H1 (cell line): ENCODE measurements at regions not wholly inside any gene's neighbourhood (a gene's known extent, or its start where the extent isn't known, plus 50 kb on each side); places are given as distances from the start of the nearest gene placed in this dataset.

Experiments used
- CTCF ChIA-PET: fragments of 300-600 bp; sonication (Branson Sonifier 250); formaldehyde crosslinking; loops from one replicate; lab custom pipeline; 2021; ENCODE audit not compliant: partially characterized antibody; lab: Charles Lee
- POLR2A ChIA-PET: fragments of 300-600 bp; sonication (Branson Sonifier 250); formaldehyde crosslinking; loops from one replicate; lab custom pipeline; 2021; ENCODE audit warnings: inconsistent platforms; ENCODE audit not compliant: partially characterized antibody; lab: Charles Lee
- DNase-seq, 2 experiments: peaks; one replicate each; pipeline versions ENCODE4 v3.0.0 to v3.0.0-alpha.2; 2010 to 2022; ENCODE audit warnings: low spot score in 2 of 2, low read depth in 1 of 2, mixed read lengths in 1 of 2
- FAIRE-seq: peaks from 2 replicates; lab custom pipeline; 2011; peaks lifted over from hg19 to GRCh38; lab: Jason Lieb, UNC
- H2AFZ ChIP-seq: 2 replicates; pipeline ENCODE4 v1.8.1; 2012; ENCODE audit warnings: low read length, inconsistent platforms
- H2AK5ac ChIP-seq: 2 replicates; pipeline ENCODE4 v1.6.1; 2013; ENCODE audit warnings: low read depth, low read length
- H2BK120ac ChIP-seq: replicated peaks from 2 replicates; pipeline ENCODE3; 2013; ENCODE audit warnings: low read depth, low read length, inconsistent platforms
- H2BK12ac ChIP-seq: 2 replicates; pipeline ENCODE4 v1.6.1; 2013; ENCODE audit warnings: low read depth, low read length
- H2BK15ac ChIP-seq: 2 replicates; pipeline ENCODE4 v1.6.1; 2013; ENCODE audit warnings: low read length
- H2BK20ac ChIP-seq: 2 replicates; pipeline ENCODE4 v1.6.1; 2013; ENCODE audit warnings: low read length
- H2BK5ac ChIP-seq: 2 replicates; pipeline ENCODE4 v1.6.1; 2013; ENCODE audit warnings: low read depth, low read length
- H3K14ac ChIP-seq: 2 replicates; pipeline ENCODE4 v1.6.1; 2013; ENCODE audit warnings: inconsistent platforms; ENCODE audit not compliant: insufficient read length
- H3K18ac ChIP-seq: 2 replicates; pipeline ENCODE4 v1.6.1; 2013; ENCODE audit warnings: low read length; ENCODE audit errors: extremely low read depth
- H3K23ac ChIP-seq: 2 replicates; pipeline ENCODE4 v1.6.1; 2013; ENCODE audit warnings: inconsistent platforms; ENCODE audit not compliant: insufficient read length
- H3K23me2 ChIP-seq: 2 replicates; pipeline ENCODE4 v1.6.1; 2013; ENCODE audit warnings: low read depth, low read length
- H3K27ac ChIP-seq: 2 replicates; pipeline ENCODE4 v1.6.1; 2011; ENCODE audit warnings: low read depth, low read length, inconsistent platforms
- H3K27me3 ChIP-seq, 4 experiments: replicated peaks in 1 of 4; 1 replicate in 1 of 4; 2 replicates in 3 of 4; pipeline versions ENCODE4 v1.6.1 to v1.8.1; 2011 to 2013; ENCODE audit warnings: low read length in 3 of 4, mild to moderate bottlenecking in 3 of 4, inconsistent platforms in 2 of 4, mixed read lengths in 2 of 4, moderate library complexity in 1 of 4; ENCODE audit not compliant: control insufficient read depth in 3 of 4, insufficient read depth in 3 of 4; ENCODE audit errors: extremely low read depth in 1 of 4
- H3K36me3 ChIP-seq, 4 experiments: 2 replicates each; pipeline versions ENCODE4 v1.6.1 to v1.8.1; 2011 to 2013; ENCODE audit warnings: mild to moderate bottlenecking in 4 of 4, low read length in 3 of 4, moderate library complexity in 2 of 4, control low read depth in 1 of 4, inconsistent platforms in 1 of 4; ENCODE audit not compliant: insufficient read depth in 4 of 4, control insufficient read depth in 2 of 4
- H3K4ac ChIP-seq: replicated peaks from 2 replicates; pipeline ENCODE3; 2013; ENCODE audit warnings: low read length, low read depth, mixed read lengths, inconsistent platforms; ENCODE audit not compliant: insufficient read length
- H3K4me1 ChIP-seq, 4 experiments: replicated peaks in 1 of 4; 1 replicate in 1 of 4; 2 replicates in 3 of 4; pipeline versions ENCODE4 v1.6.1 to v1.8.1; 2011 to 2013; ENCODE audit warnings: low read length in 3 of 4, inconsistent platforms in 2 of 4, mixed read lengths in 1 of 4; ENCODE audit not compliant: insufficient read depth in 4 of 4, control insufficient read depth in 3 of 4
- H3K4me2 ChIP-seq, 2 experiments: 2 replicates each; pipeline versions ENCODE4 v1.6.1 to v1.8.1; 2011 to 2013; ENCODE audit warnings: low read depth in 2 of 2, low read length in 2 of 2, control low read depth in 1 of 2, inconsistent platforms in 1 of 2, mild to moderate bottlenecking in 1 of 2; ENCODE audit not compliant: insufficient read depth in 1 of 2
- H3K4me3 ChIP-seq, 4 experiments: fragments of 200-600, 300-600 bp in 1 of 4; sonication (generic), shearing (Covaris generic), sonication (Bioruptor Twin) in 1 of 4; 2 replicates each; pipeline versions ENCODE4 v1.5.1 to v1.8.1; 2011 to 2016; ENCODE audit warnings: low read length in 4 of 4, low read depth in 3 of 4, control low read depth in 2 of 4, inconsistent platforms in 2 of 4, mild to moderate bottlenecking in 2 of 4, mixed read lengths in 1 of 4, moderate library complexity in 1 of 4; ENCODE audit not compliant: insufficient read depth in 2 of 4; ENCODE audit errors: extremely low read depth in 1 of 4
- H3K56ac ChIP-seq: replicated peaks from 2 replicates; pipeline ENCODE3; 2013; ENCODE audit warnings: low read depth, mild to moderate bottlenecking, mixed read lengths, low read length, inconsistent platforms; ENCODE audit not compliant: insufficient read length
- H3K79me1 ChIP-seq: 2 replicates; pipeline ENCODE4 v1.6.1; 2013; ENCODE audit warnings: low read depth, low read length, control low read depth
- H3K79me2 ChIP-seq, 2 experiments: 2 replicates each; pipeline versions ENCODE4 v1.6.1 to v1.8.1; 2012 to 2013; ENCODE audit warnings: low read length in 2 of 2, mild to moderate bottlenecking in 2 of 2, inconsistent platforms in 1 of 2; ENCODE audit not compliant: insufficient read depth in 2 of 2, control insufficient read depth in 1 of 2
- H3K9ac ChIP-seq, 4 experiments: replicated peaks in 1 of 4; 1 replicate in 1 of 4; 2 replicates in 3 of 4; pipeline versions ENCODE4 v1.6.1 to v1.8.1; 2011 to 2013; ENCODE audit warnings: low read depth in 3 of 4, low read length in 3 of 4, control low read depth in 2 of 4, mild to moderate bottlenecking in 2 of 4, moderate library complexity in 2 of 4, inconsistent platforms in 1 of 4; ENCODE audit errors: extremely low read depth in 1 of 4
- H3K9me3 ChIP-seq, 2 experiments: 2 replicates each; pipeline versions ENCODE4 v1.6.1 to v1.8.1; 2012 to 2013; ENCODE audit warnings: mild to moderate bottlenecking in 2 of 2, moderate library complexity in 2 of 2, control low read depth in 1 of 2, inconsistent platforms in 1 of 2, low read depth in 1 of 2, low read length in 1 of 2, mixed read lengths in 1 of 2; ENCODE audit not compliant: insufficient read depth in 2 of 2
- H4K20me1 ChIP-seq, 2 experiments: replicated peaks in 1 of 2; 2 replicates each; pipeline versions ENCODE3 to v1.8.1; 2011 to 2013; ENCODE audit warnings: inconsistent platforms in 2 of 2, low read length in 2 of 2, mild to moderate bottlenecking in 1 of 2; ENCODE audit not compliant: insufficient read depth in 2 of 2, control insufficient read depth in 1 of 2
- H4K5ac ChIP-seq: 2 replicates; pipeline ENCODE4 v1.6.1; 2013; ENCODE audit warnings: low read length, low read depth, mixed read lengths, inconsistent platforms; ENCODE audit not compliant: insufficient read length
- H4K8ac ChIP-seq: 2 replicates; pipeline ENCODE4 v1.8.0; 2013; ENCODE audit warnings: mild to moderate bottlenecking, moderate library complexity, low read length, inconsistent platforms; ENCODE audit not compliant: insufficient read depth; ENCODE audit errors: extremely low read depth
- H4K91ac ChIP-seq: replicated peaks from 2 replicates; pipeline ENCODE3; 2013; ENCODE audit warnings: low read length, mixed read lengths, inconsistent platforms; ENCODE audit not compliant: insufficient read length
- RFX5 ChIP-seq: IDR thresholded peaks from 2 replicates; pipeline ENCODE4 v1.6.1; 2011; ENCODE audit warnings: low read depth, low read length, improper control_type of control experiment, borderline replicate concordance
- WGBS, 2 experiments: shearing (Covaris generic) in 1 of 2; methylation state at CpG; one replicate each; pipeline versions ENCODE4 v1.1.6 to v1.1.7; 2013 to 2015; ENCODE audit warnings: low lambda C conversion rate in 2 of 2, mixed read lengths in 2 of 2, inconsistent platforms in 1 of 2, low coverage in 1 of 2, missing lambda C conversion rate in 1 of 2; ENCODE audit not compliant: insufficient replicate concordance in 2 of 2, insufficient coverage in 1 of 2, insufficient read length in 1 of 2; ENCODE audit errors: extremely low coverage in 1 of 2, missing lambda C conversion rate in 1 of 2; 5-methylcytosine and 5-hydroxymethylcytosine counted together

- Histone ChIP-seq H2BK15ac (no peak overlapping the region), H3K36me3 (no peaks in the 10 kb centered on the region), H4K91ac (no peak overlapping the region), H3K56ac (no peak overlapping the region), H3K4me3 (no peak overlapping the region), H4K5ac (no peak overlapping the region), H2BK5ac (no peak overlapping the region), H3K4me1 (no peaks in the 10 kb centered on the region), H3K23ac (no peak overlapping the region), H4K8ac (no peak overlapping the region), H3K4me2 (no peak overlapping the region), H3K18ac (no peak overlapping the region), H3K9ac (no peak overlapping the region), H3K79me1 (no peaks in the 10 kb centered on the region), H3K14ac (no peak overlapping the region), H2BK20ac (no peak overlapping the region), H2AFZ (no peak overlapping the region), H4K20me1 (no peaks in the 10 kb centered on the region), H3K79me2 (no peaks in the 10 kb centered on the region), H3K4ac (no peak overlapping the region), H2AK5ac (no peak overlapping the region), H2BK12ac (no peak overlapping the region), H2BK120ac (no peak overlapping the region), H3K9me3 (no peaks in the 10 kb centered on the region), H3K27me3 (no peaks in the 10 kb centered on the region), H3K23me2 (no peaks in the 10 kb centered on the region), H3K27ac (no peak overlapping the region)
- 85% methylated on average over 2 of the region's 2 CpGs; no CpG with 5 or more reads in 1 of the 2 experiments for WGBS, 2 experiments
- ChIA-PET POLR2A (no interaction called here), CTCF (no interaction called here)
- no peak for DNase-seq
- no peak for FAIRE-seq
- TF ChIP-seq RFX5 = no peak
Measured at GRCh38 chr4:96186593-96186992, 346.7 kb downstream of the PDHA2 start.
